ENCODE measurements at regions not wholly inside any gene's neighbourhood (a gene's known extent, or its start where the extent isn't known, plus 50 kb on each side); places are given as distances from the start of the nearest gene placed in this dataset.

- TF ChIP-seq CTCF (conservative IDR thresholded peaks at IDR 0.05; ENCODE audit: low read depth, low read length) (no peak), EZH2 (IDR thresholded peaks at IDR 0.05; ENCODE audit: borderline replicate concordance, low read depth, low read length, poor library complexity, severe bottlenecking) (no peak)
These were observed 83.0 kb downstream of the YTHDF1 start for GRCh38 chr20:63132715-63133471.

Measured in A673 (cell line).